H9 (cell line): ENCODE measurements at regions not wholly inside any gene's neighbourhood (a gene's known extent, or its start where the extent isn't known, plus 50 kb on each side); places are given as distances from the start of the nearest gene placed in this dataset.

ENCODE experiments used
- DNase-seq: peaks from one replicate; pipeline ENCODE4 v3.0.0-alpha.2; 2017
- H2AFZ ChIP-seq: one replicate; pipeline ENCODE4 v1.6.1; 2013; ENCODE audit warnings: mild to moderate bottlenecking, low read length, control low read depth, moderate library complexity
- H2AK5ac ChIP-seq: 2 replicates; pipeline ENCODE4 v1.6.1; 2013; ENCODE audit warnings: low read length, control low read depth, mixed read lengths; ENCODE audit not compliant: insufficient read length
- H2BK120ac ChIP-seq: one replicate; pipeline ENCODE4 v1.6.1; 2013; ENCODE audit warnings: low read depth, mild to moderate bottlenecking, low read length, control low read depth, inconsistent platforms; ENCODE audit not compliant: poor library complexity, severe bottlenecking
- H2BK12ac ChIP-seq: 2 replicates; pipeline ENCODE4 v1.6.1; 2013; ENCODE audit warnings: low read length, control low read depth, mixed read lengths, low read depth; ENCODE audit not compliant: insufficient read length
- H2BK15ac ChIP-seq: 2 replicates; pipeline ENCODE4 v1.6.1; 2013; ENCODE audit warnings: low read depth, low read length, control low read depth
- H2BK20ac ChIP-seq: one replicate; pipeline ENCODE4 v1.6.1; 2013; ENCODE audit warnings: low read depth, mild to moderate bottlenecking, low read length, control low read depth, inconsistent platforms; ENCODE audit not compliant: poor library complexity, severe bottlenecking
- H2BK5ac ChIP-seq: 2 replicates; pipeline ENCODE4 v1.6.1; 2013; ENCODE audit warnings: low read length, control low read depth, mixed read lengths; ENCODE audit not compliant: insufficient read length
- H3K14ac ChIP-seq: 2 replicates; pipeline ENCODE4 v1.6.1; 2013; ENCODE audit warnings: low read length, control low read depth; ENCODE audit not compliant: insufficient read depth
- H3K18ac ChIP-seq: 2 replicates; pipeline ENCODE4 v1.6.1; 2013; ENCODE audit warnings: low read depth, mild to moderate bottlenecking, mixed read lengths, low read length, control low read depth; ENCODE audit not compliant: insufficient read length
- H3K23ac ChIP-seq: 2 replicates; pipeline ENCODE4 v1.6.1; 2013; ENCODE audit warnings: low read length, control low read depth, mixed read lengths, low read depth; ENCODE audit not compliant: insufficient read length
- H3K23me2 ChIP-seq: 2 replicates; pipeline ENCODE4 v1.6.1; 2013; ENCODE audit warnings: low read depth, mild to moderate bottlenecking, mixed read lengths, low read length, control low read depth; ENCODE audit not compliant: insufficient read length, poor library complexity, severe bottlenecking
- H3K27ac ChIP-seq: 2 replicates; pipeline ENCODE4 v1.5.1; 2013; ENCODE audit warnings: low read length, control low read depth, mixed read lengths, low read depth; ENCODE audit not compliant: insufficient read length
- H3K27me3 ChIP-seq: 2 replicates; pipeline ENCODE4 v1.6.1; 2013; ENCODE audit warnings: low read length, control low read depth, inconsistent platforms; ENCODE audit not compliant: insufficient read depth
- H3K4ac ChIP-seq: 2 replicates; pipeline ENCODE4 v1.6.1; 2013; ENCODE audit warnings: low read depth, mild to moderate bottlenecking, control low read depth, inconsistent platforms, low read length, moderate library complexity
- H3K4me1 ChIP-seq: 2 replicates; pipeline ENCODE4 v1.6.1; 2013; ENCODE audit warnings: low read length, control low read depth, inconsistent platforms; ENCODE audit not compliant: insufficient read depth
- H3K4me2 ChIP-seq: 2 replicates; pipeline ENCODE4 v1.6.1; 2013; ENCODE audit warnings: low read length, control low read depth, mixed read lengths; ENCODE audit not compliant: insufficient read length, insufficient read depth
- H3K56ac ChIP-seq: 2 replicates; pipeline ENCODE4 v1.6.1; 2013; ENCODE audit warnings: low read depth, mild to moderate bottlenecking, mixed read lengths, low read length, control low read depth; ENCODE audit not compliant: insufficient read length
- H3K79me1 ChIP-seq: 2 replicates; pipeline ENCODE4 v1.6.1; 2013; ENCODE audit warnings: low read depth, mild to moderate bottlenecking, moderate library complexity, low read length, control low read depth, inconsistent platforms; ENCODE audit not compliant: insufficient read depth, poor library complexity, severe bottlenecking
- H3K79me2 ChIP-seq: 2 replicates; pipeline ENCODE4 v1.6.1; 2013; ENCODE audit warnings: low read length, control low read depth, inconsistent platforms; ENCODE audit not compliant: insufficient read depth
- H3K9ac ChIP-seq: 2 replicates; pipeline ENCODE4 v1.6.1; 2013; ENCODE audit warnings: low read length, control low read depth, mixed read lengths; ENCODE audit not compliant: insufficient read length; ENCODE audit errors: extremely low read depth
- H3K9me3 ChIP-seq: one replicate; pipeline ENCODE4 v1.6.1; 2013; ENCODE audit warnings: low read depth, low read length, inconsistent platforms; ENCODE audit not compliant: control insufficient read depth
- H3T11ph ChIP-seq: one replicate; pipeline ENCODE4 v1.6.1; 2013; ENCODE audit warnings: mild to moderate bottlenecking, low read length, control low read depth, inconsistent platforms
- H4K20me1 ChIP-seq: one replicate; pipeline ENCODE4 v1.6.1; 2013; ENCODE audit not compliant: control insufficient read depth, insufficient read length, insufficient read depth
- H4K5ac ChIP-seq: 2 replicates; pipeline ENCODE4 v1.6.1; 2013; ENCODE audit warnings: low read depth, mild to moderate bottlenecking, mixed read lengths, low read length, control low read depth; ENCODE audit not compliant: insufficient read length
- H4K8ac ChIP-seq: replicated peaks from 2 replicates; pipeline ENCODE4 v1.6.1; 2013; ENCODE audit warnings: low read length, control low read depth, mixed read lengths, low read depth; ENCODE audit not compliant: insufficient read length
- H4K91ac ChIP-seq: 2 replicates; pipeline ENCODE4 v1.6.1; 2013; ENCODE audit warnings: low read depth, mild to moderate bottlenecking, moderate library complexity, mixed read lengths, low read length, control low read depth; ENCODE audit not compliant: insufficient read length
- H3K27ac Mint-ChIP-seq, 3 experiments: 2 replicates in 2 of 3; 3 replicates in 1 of 3; pipeline ENCODE4 v1.8.0; 2020 to 2021; ENCODE audit warnings: mixed read lengths in 3 of 3, mild to moderate bottlenecking in 1 of 3, moderate library complexity in 1 of 3
- H3K27me3 Mint-ChIP-seq: 2 replicates; pipeline ENCODE4 v1.8.0; 2021; ENCODE audit warnings: low read depth, mild to moderate bottlenecking, moderate library complexity, mixed read lengths
- H3K36me3 Mint-ChIP-seq, 3 experiments: 2 replicates in 2 of 3; 3 replicates in 1 of 3; pipeline ENCODE4 v1.8.0; 2020 to 2021; ENCODE audit warnings: low read depth in 3 of 3, mixed read lengths in 3 of 3; ENCODE audit not compliant: insufficient read depth in 1 of 3
- H3K4me1 Mint-ChIP-seq, 2 experiments: 2 replicates each; pipeline ENCODE4 v1.8.0; 2020; ENCODE audit warnings: mixed read lengths in 2 of 2
- H3K4me3 Mint-ChIP-seq, 2 experiments: 2 replicates in 1 of 2; 3 replicates in 1 of 2; pipeline ENCODE4 v1.8.0; 2020 to 2021; ENCODE audit warnings: mild to moderate bottlenecking in 2 of 2, mixed read lengths in 2 of 2, moderate library complexity in 1 of 2
- H3K9me3 Mint-ChIP-seq, 2 experiments: 2 replicates in 1 of 2; 3 replicates in 1 of 2; pipeline ENCODE4 v1.8.0; 2020; ENCODE audit warnings: mild to moderate bottlenecking in 2 of 2, mixed read lengths in 2 of 2, moderate library complexity in 1 of 2
- WGBS: extraction: QIAGEN DNeasy Blood & Tissue Kit; methylation state at CpG from one replicate; pipeline ENCODE4 v1.1.7; 2013; ENCODE audit warnings: missing lambda C conversion rate, low lambda C conversion rate, mixed read lengths; ENCODE audit not compliant: insufficient read length; ENCODE audit errors: extremely low coverage; 5-methylcytosine and 5-hydroxymethylcytosine counted together
- TF ChIP-seq, protein P1 (sequence below): fragments of 200-600 bp; sonication (generic); conservative IDR thresholded peaks from 3 replicates; pipeline ENCODE4 v1.8.0; 2021; ENCODE audit warnings: antibody characterized with exemption, mild to moderate bottlenecking

DNA sequence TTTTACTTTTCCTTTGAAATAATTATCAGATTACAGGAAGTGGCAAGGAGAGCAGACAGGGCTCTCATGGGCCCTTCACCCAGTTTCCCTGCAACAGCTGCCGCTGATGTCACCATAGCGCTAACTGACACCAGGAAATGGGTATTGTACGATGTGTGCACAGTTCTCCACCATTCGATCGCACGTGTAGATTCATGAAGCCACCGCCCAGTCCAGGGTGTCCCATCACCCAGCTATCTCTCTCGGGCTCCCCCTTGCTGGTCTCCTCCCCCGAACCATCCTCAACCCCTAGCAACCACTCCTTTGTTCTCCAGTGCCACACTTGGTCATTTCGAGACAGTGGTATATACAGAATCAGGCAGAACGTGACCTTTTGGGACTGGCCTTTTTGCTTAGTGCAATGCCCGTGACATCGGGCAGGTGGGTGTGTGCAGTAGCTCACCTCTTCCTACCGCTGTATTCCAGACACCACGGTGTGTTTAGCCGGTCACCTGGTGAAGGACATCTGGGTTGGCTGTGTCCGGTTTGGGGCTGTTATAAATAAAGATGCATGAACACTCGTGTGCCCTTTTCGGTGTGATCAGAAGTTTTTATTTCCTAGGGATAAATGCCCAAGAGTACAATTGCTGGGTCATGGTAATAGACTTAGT lies 118.4 kb downstream of the CRYAA start:
- no peak overlapping the region for H3K4me2 ChIP-seq
- TF ChIP-seq, protein P1, sequence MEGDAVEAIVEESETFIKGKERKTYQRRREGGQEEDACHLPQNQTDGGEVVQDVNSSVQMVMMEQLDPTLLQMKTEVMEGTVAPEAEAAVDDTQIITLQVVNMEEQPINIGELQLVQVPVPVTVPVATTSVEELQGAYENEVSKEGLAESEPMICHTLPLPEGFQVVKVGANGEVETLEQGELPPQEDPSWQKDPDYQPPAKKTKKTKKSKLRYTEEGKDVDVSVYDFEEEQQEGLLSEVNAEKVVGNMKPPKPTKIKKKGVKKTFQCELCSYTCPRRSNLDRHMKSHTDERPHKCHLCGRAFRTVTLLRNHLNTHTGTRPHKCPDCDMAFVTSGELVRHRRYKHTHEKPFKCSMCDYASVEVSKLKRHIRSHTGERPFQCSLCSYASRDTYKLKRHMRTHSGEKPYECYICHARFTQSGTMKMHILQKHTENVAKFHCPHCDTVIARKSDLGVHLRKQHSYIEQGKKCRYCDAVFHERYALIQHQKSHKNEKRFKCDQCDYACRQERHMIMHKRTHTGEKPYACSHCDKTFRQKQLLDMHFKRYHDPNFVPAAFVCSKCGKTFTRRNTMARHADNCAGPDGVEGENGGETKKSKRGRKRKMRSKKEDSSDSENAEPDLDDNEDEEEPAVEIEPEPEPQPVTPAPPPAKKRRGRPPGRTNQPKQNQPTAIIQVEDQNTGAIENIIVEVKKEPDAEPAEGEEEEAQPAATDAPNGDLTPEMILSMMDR: no peak
- no peak overlapping the region for H2AK5ac ChIP-seq
- DNase-seq: no peak
- no peak overlapping the region for H3K18ac ChIP-seq
- no peak overlapping the region for H4K5ac ChIP-seq
- H3K79me1 ChIP-seq: no peaks in the 10 kb centered on the region
- no peak overlapping the region for H2BK15ac ChIP-seq
- no CpG with 5 or more reads among the region's 19 CpGs for WGBS
- no peak overlapping the region for H4K8ac ChIP-seq
- H3K27me3 Mint-ChIP-seq: peaks cover 5% of the 10 kb centered on the region
- H3K9ac ChIP-seq: no peak overlapping the region
- H3K79me2 ChIP-seq: no peaks in the 10 kb centered on the region
- no peak overlapping the region for H2BK12ac ChIP-seq
- no peak overlapping the region for H2BK20ac ChIP-seq
- no peak overlapping the region for H3K56ac ChIP-seq
- no peak overlapping the region for H3K23ac ChIP-seq
- no peak overlapping the region for H2BK5ac ChIP-seq
- peaks cover 6 to 9% of the 10 kb centered on the region in 2 experiments for H3K4me1 Mint-ChIP-seq
- no peaks in the 10 kb centered on the region for H3K36me3 Mint-ChIP-seq
- H4K91ac ChIP-seq: no peak overlapping the region
- H3K14ac ChIP-seq: no peak overlapping the region; the same call in 1 of the 2 replicates
- H4K20me1 ChIP-seq: no peaks in the 10 kb centered on the region
- no peaks in the 10 kb centered on the region; a peak in 1 of 5 replicates for H3K9me3 Mint-ChIP-seq
- no peak overlapping the region for H3K27ac ChIP-seq
- H2BK120ac ChIP-seq: no peak overlapping the region
- peak overlapping the region in 1 of 3 experiments; percentile 10; a peak in 2 of 7 replicates for H3K27ac Mint-ChIP-seq
- no peak overlapping the region for H3K4ac ChIP-seq
- H3K9me3 ChIP-seq: no peaks in the 10 kb centered on the region
- no peak overlapping the region for H2AFZ ChIP-seq
- H3K4me3 Mint-ChIP-seq: no peak overlapping the region
- H3K4me1 ChIP-seq: no peaks in the 10 kb centered on the region
- H3K27me3 ChIP-seq: no peaks in the 10 kb centered on the region
- no peak overlapping the region for H3T11ph ChIP-seq
- no peaks in the 10 kb centered on the region for H3K23me2 ChIP-seq
